DMS53 treated with DMSO at 0.1 percent for 48 hours (cell line): ENCODE measurements at regions not wholly inside any gene's neighbourhood (a gene's known extent, or its start where the extent isn't known, plus 50 kb on each side); places are given as distances from the start of the nearest gene placed in this dataset.

Experiments
- DNase-seq: peaks from one replicate; lab custom pipeline; 2025; ENCODE audit not compliant: unreplicated experiment; lab: John Stamatoyannopoulos, UW

DNA sequence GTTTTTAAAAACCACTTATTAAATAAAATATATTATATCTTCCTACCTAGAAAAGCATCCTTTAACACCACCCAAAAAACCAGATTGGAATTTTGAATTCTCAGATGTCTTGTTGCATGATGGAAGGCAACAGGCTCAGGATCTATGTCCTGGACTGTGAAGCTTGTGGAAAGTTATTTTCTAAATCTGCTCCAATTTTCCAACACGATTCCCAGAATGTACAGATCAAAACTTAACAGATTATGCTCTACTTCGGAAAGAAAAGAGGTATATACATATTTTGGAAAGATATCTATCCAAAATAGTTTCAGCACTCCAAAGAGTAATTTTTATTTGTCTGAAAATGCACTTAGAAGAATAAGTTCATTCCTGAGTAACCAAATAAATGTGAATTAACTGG, 291.7 kb upstream of the EMCN start:
- DNase-seq, result no peak

- no peak for DNase-seq
Measured at GRCh38 chr4:100806988-100807387, 289.2 kb upstream of the EMCN start.

DNA sequence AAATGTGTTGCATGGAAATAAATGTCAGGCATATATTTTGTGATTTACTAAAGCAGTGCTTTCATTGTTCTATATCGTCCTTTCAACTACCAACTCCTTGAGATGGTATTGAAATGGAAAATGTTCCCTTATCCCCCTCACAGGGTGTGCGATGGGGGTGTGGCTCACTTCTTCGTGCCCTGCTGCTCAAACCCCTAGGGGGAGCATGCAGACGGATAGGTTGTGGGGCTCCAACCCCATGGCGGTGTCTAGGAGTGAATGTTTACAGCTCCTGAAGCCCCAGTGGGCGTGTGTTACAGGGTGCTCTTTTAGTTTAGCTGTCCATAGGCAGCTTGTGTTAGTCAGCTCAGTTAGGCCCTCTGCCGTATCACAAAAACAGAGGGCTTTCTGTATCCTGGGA, 287.7 kb upstream of the EMCN start:
- no peak for DNase-seq

DNA sequence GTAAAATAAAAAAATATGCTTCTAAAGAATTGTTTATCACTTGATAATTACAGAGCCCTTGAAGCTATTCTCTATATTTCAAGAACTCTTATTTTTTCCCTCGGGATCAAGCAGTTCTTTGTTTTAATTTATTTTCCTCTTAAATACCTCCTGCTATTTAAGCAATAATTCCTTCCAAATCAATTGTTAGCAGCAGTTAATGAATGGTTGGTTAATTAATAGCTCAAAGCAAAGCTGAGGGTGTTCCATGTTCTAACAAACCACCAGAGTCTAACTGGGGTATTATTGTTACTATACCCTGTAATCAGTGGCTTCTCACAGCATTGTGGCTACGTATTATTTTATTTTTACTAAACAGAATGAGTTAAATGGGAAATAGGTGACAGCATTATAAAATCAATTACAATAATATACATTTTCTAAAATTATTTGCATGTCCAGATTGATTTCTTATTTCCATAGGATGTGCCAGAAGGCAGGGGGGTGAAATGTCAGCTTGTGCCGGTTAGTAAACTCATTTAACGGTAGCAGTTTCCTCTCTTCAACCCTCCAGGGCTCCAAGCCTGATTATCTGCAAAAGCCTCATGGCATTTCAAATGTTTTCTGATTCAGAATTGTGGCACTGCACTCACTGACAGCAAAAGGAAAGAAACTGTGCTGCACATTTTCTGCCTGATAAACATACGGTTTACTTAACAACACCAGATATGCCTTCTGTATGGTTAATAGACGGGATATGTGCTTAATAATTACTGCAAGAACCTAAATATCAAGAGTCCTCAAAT, 286.9 kb upstream of the EMCN start:
- no peak for DNase-seq

GRCh38 chr4:100803751-100804150, 285.9 kb upstream of the EMCN start:
- DNase-seq, result no peak

DNA sequence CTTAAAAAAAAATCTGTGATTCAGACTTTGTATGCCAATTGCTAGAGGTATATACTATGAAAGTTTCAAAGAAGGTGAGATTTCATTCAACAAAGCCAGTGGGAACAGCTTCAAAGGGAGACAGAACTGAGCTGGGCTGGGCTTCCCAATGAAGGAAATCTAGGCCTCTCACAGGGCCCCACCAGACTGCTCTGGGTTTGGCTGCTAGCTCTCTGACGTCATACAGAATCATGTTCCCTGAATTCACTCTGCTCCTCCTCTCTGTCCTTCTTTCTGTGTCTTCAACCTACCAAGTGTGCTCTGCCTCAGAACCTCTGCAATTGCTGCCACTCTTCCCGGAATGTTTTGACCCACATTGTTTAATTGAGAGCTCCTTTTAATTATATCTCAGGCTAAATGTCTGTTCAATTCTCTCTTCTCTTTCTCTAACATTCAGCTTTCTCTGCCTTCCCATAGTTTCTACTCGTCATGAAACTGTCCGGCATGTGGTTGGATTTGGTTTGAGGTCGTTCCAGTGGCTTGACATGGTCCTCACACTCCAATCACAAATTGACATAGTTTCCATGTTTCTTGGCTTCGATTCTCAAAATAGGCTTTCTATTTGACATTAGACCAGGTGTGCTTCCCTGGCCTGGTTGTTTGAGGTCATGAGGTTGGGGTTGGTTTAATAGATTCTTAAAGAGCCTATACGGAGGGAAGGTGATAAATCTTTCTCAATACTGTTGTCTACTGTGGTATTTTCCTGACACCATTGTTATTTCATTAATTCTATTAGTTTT, 282.1 kb upstream of the EMCN start:
- no peak for DNase-seq

GRCh38 chr4:100797791-100798190, 280.0 kb upstream of the EMCN start:
- no peak for DNase-seq

- DNase-seq, result no peak
Measured at GRCh38 chr4:100797356-100797755, 279.5 kb upstream of the EMCN start.

GRCh38 chr4:100796332-100796731, 278.5 kb upstream of the EMCN start:
- DNase-seq, result no peak

- no peak for DNase-seq
Measured at GRCh38 chr4:100795581-100795980, 277.8 kb upstream of the EMCN start.

GRCh38 chr4:100790836-100791615, 273.2 kb upstream of the EMCN start:
- DNase-seq, result no peak

DNA sequence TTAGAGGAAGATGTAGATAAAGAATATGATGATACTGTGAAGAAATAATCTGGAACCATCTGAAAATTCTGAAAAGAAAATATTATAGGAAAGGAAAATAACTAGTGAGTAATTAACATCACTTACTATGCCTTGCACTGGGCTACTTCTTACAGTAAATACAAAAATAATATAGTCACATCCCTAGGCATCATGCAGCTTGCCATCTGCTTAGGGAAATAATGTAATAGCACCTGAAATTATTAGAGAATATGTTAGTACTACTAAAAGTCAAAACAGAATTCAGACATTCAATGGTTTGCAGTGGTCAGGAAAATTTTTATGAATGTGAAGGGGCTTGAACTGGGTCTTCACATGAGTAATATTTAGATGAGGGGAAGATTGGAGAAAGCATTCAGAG, 272.2 kb upstream of the EMCN start:
- no peak for DNase-seq

DNA sequence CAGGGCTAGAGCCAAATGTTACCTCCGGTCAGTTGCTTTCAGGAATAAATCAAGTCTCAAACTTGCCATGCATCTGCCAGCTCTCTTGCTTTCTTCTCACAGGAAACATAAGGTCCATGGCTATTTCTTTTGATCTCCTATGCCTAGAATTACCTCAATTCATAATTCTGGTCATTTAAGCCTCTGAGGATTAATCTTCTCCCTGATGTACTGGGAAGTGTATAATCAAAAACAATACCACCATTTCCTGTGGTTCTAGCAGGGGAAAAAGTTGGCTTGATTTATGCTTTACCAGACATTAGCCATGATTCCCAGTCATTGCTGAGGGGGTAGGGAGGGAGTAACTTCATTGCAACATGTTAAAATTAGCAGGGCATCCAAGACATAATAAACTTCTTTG, 268.7 kb upstream of the EMCN start:
- no peak for DNase-seq

- DNase-seq, result no peak
Measured at GRCh38 chr4:100782356-100782755, 264.5 kb upstream of the EMCN start.

DNA sequence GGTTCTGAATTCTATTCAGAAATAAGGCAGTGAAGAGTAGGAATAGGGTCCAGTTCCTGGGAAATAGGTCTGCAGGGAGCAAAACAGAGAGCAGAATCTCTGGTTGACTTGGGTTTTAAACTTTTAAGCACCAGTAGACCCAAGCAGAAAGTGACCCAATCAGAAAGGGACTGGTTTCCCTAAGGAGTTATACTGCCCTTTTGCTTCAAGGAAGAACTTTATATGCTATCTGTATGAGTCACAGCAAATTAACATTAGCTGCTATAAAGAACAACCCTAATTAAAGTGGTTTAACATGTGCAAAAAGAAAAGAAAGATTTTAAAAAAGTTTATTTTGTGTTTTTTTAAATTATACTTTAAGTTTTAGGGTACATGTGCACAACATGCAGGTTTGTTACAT, 263.6 kb upstream of the EMCN start:
- DNase-seq, result no peak

DNA sequence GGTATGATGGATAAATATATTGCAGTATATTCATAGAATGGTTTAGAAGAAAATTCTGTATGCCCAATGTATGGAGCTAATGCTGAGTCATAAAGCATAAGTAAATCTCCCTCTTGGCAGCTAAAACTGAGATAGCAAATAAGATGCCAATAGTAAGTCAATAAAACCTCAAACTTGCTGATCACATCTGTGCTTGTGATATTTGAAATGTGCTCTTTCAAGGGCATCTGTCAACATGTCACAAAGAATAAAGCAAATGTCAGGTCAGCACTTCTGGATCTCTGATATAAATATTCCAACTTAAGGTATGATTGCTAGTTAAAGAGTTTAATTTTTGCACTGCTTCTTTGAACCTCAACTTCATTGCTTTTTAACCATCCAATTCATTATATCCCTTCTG, 262.3 kb upstream of the EMCN start:
- DNase-seq, result no peak

GRCh38 chr4:100778431-100778830, 260.6 kb upstream of the EMCN start:
- no peak for DNase-seq

GRCh38 chr4:100762738-100763137, 244.9 kb upstream of the EMCN start:
- no peak for DNase-seq

DNA sequence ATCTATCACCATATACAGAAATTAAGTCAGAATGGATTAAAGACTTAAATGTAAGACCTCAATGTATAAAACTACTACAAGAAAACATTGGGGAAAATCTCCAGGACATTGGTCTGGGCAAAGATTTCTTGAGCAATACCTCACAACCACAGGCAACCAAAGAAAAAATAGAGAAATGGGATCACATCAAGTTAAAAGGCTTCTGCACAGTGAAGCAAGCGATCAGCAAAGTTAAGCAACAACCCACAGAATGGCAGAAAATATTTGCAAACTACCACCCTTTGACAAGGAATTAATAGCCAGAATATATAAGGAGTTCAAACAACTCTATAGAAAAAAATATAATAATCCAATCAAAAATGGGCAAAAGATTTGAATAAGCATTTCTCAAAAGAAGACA, 236.9 kb upstream of the EMCN start:
- DNase-seq, result no peak

DNA sequence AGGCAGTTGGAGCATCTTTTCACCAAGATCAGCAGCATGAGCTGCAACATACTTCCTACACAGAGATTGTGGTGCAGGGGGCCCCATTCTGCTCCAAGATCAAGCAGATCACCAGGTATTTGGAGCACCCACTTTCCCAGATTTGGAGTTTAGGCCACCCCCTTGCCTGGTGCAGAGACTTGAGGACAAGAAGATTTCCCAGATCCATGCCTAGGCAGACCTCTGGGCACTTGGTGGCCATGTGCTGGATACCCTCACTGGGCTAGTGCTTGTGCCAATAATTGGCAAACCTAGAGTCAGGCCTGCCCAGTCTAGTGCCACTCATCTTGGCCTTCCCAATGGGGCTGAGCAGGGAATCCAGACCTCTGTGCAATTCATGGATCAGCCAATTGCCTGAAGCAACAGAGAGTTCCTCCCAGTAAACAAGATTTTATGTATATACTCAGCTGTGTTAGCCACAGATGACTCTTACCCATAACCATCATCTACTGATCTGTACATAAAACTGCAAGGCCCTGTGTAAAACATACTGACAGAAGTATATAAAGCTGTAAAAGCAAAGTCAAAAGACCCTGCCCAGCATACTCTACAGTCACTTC, 228.4 kb upstream of the EMCN start:
- DNase-seq, result no peak

DNA sequence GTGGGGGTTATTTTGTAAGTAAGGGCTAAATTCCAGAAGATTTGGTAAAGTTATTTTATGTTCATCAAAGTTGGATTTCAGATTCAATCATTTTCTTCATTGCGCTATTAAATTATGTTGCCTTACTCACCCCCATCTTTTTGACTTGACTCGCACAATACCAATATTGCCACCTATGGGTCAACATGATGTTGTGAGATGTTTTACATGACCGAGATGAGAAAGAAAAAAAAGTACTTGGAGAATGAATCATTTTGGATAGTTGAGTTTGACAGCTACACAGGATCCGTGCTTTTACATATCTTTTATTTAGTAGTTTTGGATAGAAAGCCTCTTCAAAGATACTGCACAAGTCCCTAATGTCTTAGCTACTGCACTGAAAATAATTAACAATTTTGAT, 224.2 kb upstream of the EMCN start:
- DNase-seq, result peak; percentile 17
